ENCODE measurements at regions not wholly inside any gene's neighbourhood (a gene's known extent, or its start where the extent isn't known, plus 50 kb on each side); places are given as distances from the start of the nearest gene placed in this dataset.
"Not testable (repeated sequence)": the region's sequence is repeated elsewhere in the genome, so short reads cannot be mapped to it uniquely, and the experiment has no call there.

- DNase-seq (ENCODE audit: low read depth in 2 of 3, low spot score in 2 of 3): no peak
These were observed 85.5 kb downstream of the APIP start for GRCh38 chr11:34830648-34831047.

- DNase-seq (ENCODE audit: low read depth in 2 of 3, low spot score in 2 of 3): no peak
These were observed 86.1 kb downstream of the APIP start for GRCh38 chr11:34830035-34830434.

GRCh38 chr11:34827228-34827627 is 89.0 kb downstream of the APIP start:
- DNase-seq (ENCODE audit: low read depth in 2 of 3, low spot score in 2 of 3): no peak

- no peak for DNase-seq (ENCODE audit: low read depth in 2 of 3, low spot score in 2 of 3)
These were observed 89.8 kb downstream of the APIP start for GRCh38 chr11:34826384-34826726.

- no peak for DNase-seq (ENCODE audit: low read depth in 2 of 3, low spot score in 2 of 3)
These were observed 90.4 kb downstream of the APIP start for GRCh38 chr11:34825670-34826383.

- no peak for DNase-seq (ENCODE audit: low read depth in 2 of 3, low spot score in 2 of 3)
These were observed 90.9 kb downstream of the APIP start for GRCh38 chr11:34825315-34825669.

- DNase-seq (ENCODE audit: low read depth in 2 of 3, low spot score in 2 of 3): no peak
These were observed 91.8 kb downstream of the APIP start for GRCh38 chr11:34824425-34824824.

GRCh38 chr11:34823639-34824038 is 92.5 kb downstream of the APIP start:
- DNase-seq (ENCODE audit: low read depth in 2 of 3, low spot score in 2 of 3): no peak

- no peak for DNase-seq (ENCODE audit: low read depth in 2 of 3, low spot score in 2 of 3)
These were observed 93.0 kb downstream of the APIP start for GRCh38 chr11:34823197-34823596.

GRCh38 chr11:34819740-34820482 is 96.3 kb downstream of the APIP start:
- no peak for DNase-seq (ENCODE audit: low read depth in 2 of 3, low spot score in 2 of 3)

- not testable (repeated sequence) for DNase-seq (ENCODE audit: low read depth in 2 of 3, low spot score in 2 of 3)
These were observed 98.4 kb downstream of the APIP start for GRCh38 chr11:34817812-34818211.

GRCh38 chr11:34816698-34817213 is 99.4 kb downstream of the APIP start:
- DNase-seq (ENCODE audit: low read depth in 2 of 3, low spot score in 2 of 3): no peak

GRCh38 chr11:34812905-34813576 is 103.1 kb downstream of the APIP start:
- DNase-seq (ENCODE audit: low read depth in 2 of 3, low spot score in 2 of 3): no peak

- DNase-seq (ENCODE audit: low read depth in 2 of 3, low spot score in 2 of 3): no peak
These were observed 104.3 kb downstream of the APIP start for GRCh38 chr11:34811858-34812257.

GRCh38 chr11:34810107-34810562 is 106.0 kb downstream of the APIP start:
- DNase-seq (ENCODE audit: low read depth in 2 of 3, low spot score in 2 of 3): no peak

- DNase-seq (ENCODE audit: low read depth in 2 of 3, low spot score in 2 of 3): peak in 2 of 3 donors; percentile 82 to 90
These were observed 106.7 kb downstream of the APIP start for GRCh38 chr11:34809191-34810106.

- no peak for DNase-seq (ENCODE audit: low read depth in 2 of 3, low spot score in 2 of 3)
These were observed 109.3 kb downstream of the APIP start for GRCh38 chr11:34806875-34807274.

- DNase-seq (ENCODE audit: low read depth in 2 of 3, low spot score in 2 of 3): peak in 1 of 3 donors; percentile 30
These were observed 110.2 kb downstream of the APIP start for GRCh38 chr11:34805937-34806336.

GRCh38 chr11:34799848-34800247 is 116.3 kb downstream of the APIP start:
- DNase-seq (ENCODE audit: low read depth in 2 of 3, low spot score in 2 of 3): no peak

GRCh38 chr11:34798985-34799384 is 117.2 kb downstream of the APIP start:
- DNase-seq (ENCODE audit: low read depth in 2 of 3, low spot score in 2 of 3): no peak

Measured in hematopoietic multipotent progenitor cell (in vitro differentiated cells).